Esophagus muscularis mucosa (tissue), 4 donors: ENCODE measurements at regions not wholly inside any gene's neighbourhood (a gene's known extent, or its start where the extent isn't known, plus 50 kb on each side); places are given as distances from the start of the nearest gene placed in this dataset.

Source experiments
- CTCF ChIP-seq, 3 experiments: fragments of 200-600 bp in 2 of 3; fragments of 450-650 bp in 1 of 3; sonication (generic) in 2 of 3; IDR thresholded peaks; one replicate each; pipeline ENCODE4 v1.5.1; 2017 to 2019; ENCODE audit warnings: antibody characterized with exemption in 3 of 3, mild to moderate bottlenecking in 2 of 3, moderate library complexity in 1 of 3
- EP300 ChIP-seq: sonication (generic); formaldehyde crosslinking; IDR thresholded peaks from one replicate; pipeline ENCODE4 v1.6.1; 2017; ENCODE audit warnings: antibody characterized with exemption
- POLR2A ChIP-seq: fragments of 450-650 bp; IDR thresholded peaks from one replicate; pipeline ENCODE4 v1.6.1; 2017; ENCODE audit warnings: antibody characterized with exemption, moderate library complexity, mild to moderate bottlenecking, low read depth
- POLR2AphosphoS5 ChIP-seq, 2 donors: sonication (generic); formaldehyde crosslinking; IDR thresholded peaks; one replicate each; pipeline ENCODE4 v1.6.1; 2017; ENCODE audit warnings: antibody characterized with exemption in 2 of 2

DNA sequence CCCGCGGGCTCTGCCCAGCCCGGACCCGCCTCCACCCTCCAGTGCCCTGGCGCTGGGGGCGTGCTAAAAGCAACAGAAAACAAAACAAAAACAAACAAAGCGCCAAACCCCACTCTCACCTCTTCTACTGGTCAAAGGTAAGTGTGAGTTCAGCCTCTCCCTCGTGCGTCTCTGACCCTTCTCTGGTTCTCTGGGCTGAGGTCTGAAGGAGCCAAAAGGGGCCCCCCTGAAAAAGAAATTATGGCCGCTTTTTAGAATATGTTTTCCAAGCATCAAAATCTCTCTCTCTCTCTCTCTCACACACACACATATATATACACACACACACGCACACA is 133.5 kb upstream of the DPYD start:
- TF ChIP-seq CTCF (IDR thresholded peaks at IDR 0.05) = no peak
- no peak for TF ChIP-seq POLR2AphosphoS5 (IDR thresholded peaks at IDR 0.05)
- TF ChIP-seq EP300 = no peak
- no peak for TF ChIP-seq POLR2A
